Common myeloid progenitor, CD34-positive (primary cell): ENCODE measurements at regions not wholly inside any gene's neighbourhood (a gene's known extent, or its start where the extent isn't known, plus 50 kb on each side); places are given as distances from the start of the nearest gene placed in this dataset.

ENCODE experiments used
- CTCF ChIA-PET: fragments of 350-600 bp; sonication (Branson Sonifier 250); formaldehyde crosslinking; loops from one replicate; lab custom pipeline; 2021; ENCODE audit warnings: antibody characterized with exemption; lab: Charles Lee
- POLR2A ChIA-PET: fragments of 350-600 bp; sonication (Branson Sonifier 250); formaldehyde crosslinking; loops from one replicate; lab custom pipeline; 2021; ENCODE audit warnings: antibody characterized with exemption; lab: Charles Lee
- DNase-seq, 3 donors: peaks; one replicate each; pipeline versions ENCODE4 v3.0.0 to v3.0.0-alpha.2; 2013
- H3K27ac ChIP-seq, 2 experiments: 1 replicate in 1 of 2; 2 replicates in 1 of 2; pipeline ENCODE4 v1.7.0; 2013; ENCODE audit warnings: inconsistent platforms in 2 of 2, low read length in 2 of 2, mild to moderate bottlenecking in 2 of 2, low read depth in 1 of 2, moderate library complexity in 1 of 2; ENCODE audit not compliant: severe bottlenecking in 2 of 2, insufficient read depth in 1 of 2, poor library complexity in 1 of 2
- H3K27me3 ChIP-seq, 5 experiments: replicated peaks in 2 of 5; 1 replicate in 3 of 5; 2 replicates in 2 of 5; pipeline versions ENCODE4 v1.6.1 to v1.7.0; 2013; ENCODE audit warnings: low read length in 4 of 5, mild to moderate bottlenecking in 2 of 5, moderate library complexity in 2 of 5, inconsistent platforms in 1 of 5; ENCODE audit not compliant: insufficient read depth in 5 of 5, control insufficient read depth in 4 of 5
- H3K36me3 ChIP-seq, 4 experiments: 1 replicate in 2 of 4; 2 replicates in 2 of 4; pipeline versions ENCODE4 v1.6.1 to v1.7.0; 2013; ENCODE audit warnings: low read length in 3 of 4, control low read depth in 1 of 4, mild to moderate bottlenecking in 1 of 4; ENCODE audit not compliant: control insufficient read depth in 4 of 4, insufficient read depth in 4 of 4
- H3K4me1 ChIP-seq, 4 experiments: 1 replicate in 3 of 4; 2 replicates in 1 of 4; pipeline versions ENCODE4 v1.6.1 to v1.7.1; 2013; ENCODE audit warnings: low read length in 3 of 4, mild to moderate bottlenecking in 3 of 4, control low read depth in 1 of 4, inconsistent platforms in 1 of 4, moderate library complexity in 1 of 4; ENCODE audit not compliant: control insufficient read depth in 4 of 4, insufficient read depth in 4 of 4; ENCODE audit errors: control extremely low read depth in 1 of 4
- H3K4me3 ChIP-seq, 7 experiments: 1 replicate in 4 of 7; 2 replicates in 3 of 7; pipeline versions ENCODE4 v1.5.1 to v1.7.0; 2013; ENCODE audit warnings: mild to moderate bottlenecking in 7 of 7, low read length in 6 of 7, moderate library complexity in 6 of 7, inconsistent platforms in 2 of 7, low read depth in 2 of 7, control low read depth in 1 of 7; ENCODE audit not compliant: insufficient read depth in 4 of 7, control insufficient read depth in 1 of 7; ENCODE audit errors: extremely low read depth in 1 of 7
- H3K9me3 ChIP-seq, 5 experiments: 1 replicate in 4 of 5; 2 replicates in 1 of 5; pipeline versions ENCODE4 v1.6.1 to v1.7.1; 2013; ENCODE audit warnings: low read length in 4 of 5, mild to moderate bottlenecking in 2 of 5, inconsistent platforms in 1 of 5, low read depth in 1 of 5, moderate library complexity in 1 of 5; ENCODE audit not compliant: control insufficient read depth in 4 of 5, insufficient read depth in 2 of 5; ENCODE audit errors: control extremely low read depth in 1 of 5
- WGBS: methylation state at CpG from one replicate; pipeline ENCODE4 v1.1.5; 2013; ENCODE audit not compliant: insufficient coverage; 5-methylcytosine and 5-hydroxymethylcytosine counted together

DNA sequence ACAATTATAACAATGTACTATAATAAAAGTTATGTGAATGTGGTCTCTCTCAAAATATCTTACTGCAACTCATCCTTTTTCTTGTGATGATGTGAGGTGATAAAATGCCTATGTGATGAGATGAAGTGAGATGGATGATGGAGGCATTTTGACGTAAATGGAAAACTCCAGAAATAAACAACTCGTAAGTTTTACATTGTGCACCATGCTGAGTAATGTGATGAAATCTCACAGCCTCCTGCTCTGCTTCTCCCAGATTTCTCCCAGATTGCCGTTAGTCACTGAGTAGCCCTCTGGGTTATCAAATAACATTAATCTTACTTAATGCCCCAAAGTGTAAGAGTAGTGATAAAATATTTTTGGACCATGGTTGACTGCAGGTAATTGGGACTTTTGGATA lies 64.8 kb upstream of the SLCO2A1 start:
- Histone ChIP-seq H3K4me3 (no peak overlapping the region), H3K27ac (no peak overlapping the region), H3K36me3 (no peaks in the 10 kb centered on the region), H3K9me3 (peaks cover 0 to 2% (median 0%) of the 10 kb centered on the region in 5 experiments), H3K27me3 (no peaks in the 10 kb centered on the region), H3K4me1 (no peaks in the 10 kb centered on the region)
- ChIA-PET POLR2A (no interaction called here), CTCF (no interaction called here)
- WGBS, result 90% methylated on average over 2 of the region's 3 CpGs
- no peak for DNase-seq

DNA sequence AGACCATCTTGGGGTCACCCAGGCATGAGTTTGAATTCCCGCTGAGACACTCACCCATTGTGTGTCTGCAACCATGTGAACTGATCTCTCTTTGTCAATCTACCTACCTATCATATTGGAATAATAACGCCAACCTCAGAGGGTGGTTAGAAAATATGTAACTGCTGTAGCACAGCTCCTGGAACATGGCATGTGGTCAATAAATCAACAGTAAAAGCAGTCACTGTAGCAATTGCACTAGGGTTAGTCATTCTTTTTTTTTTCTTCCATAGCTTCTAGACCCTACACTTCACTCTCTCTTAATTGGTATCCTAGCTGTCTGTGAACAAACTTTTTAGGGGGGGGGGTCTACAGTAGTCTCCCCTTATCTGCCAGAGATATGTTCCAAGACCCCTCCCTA lies 64.2 kb upstream of the SLCO2A1 start:
- no peaks in the 10 kb centered on the region for H3K27me3 ChIP-seq
- DNase-seq, result no peak
- WGBS, result no CpG with 5 or more reads among the region's 2 CpGs
- no peaks in the 10 kb centered on the region for H3K36me3 ChIP-seq
- ChIA-PET POLR2A (no interaction called here), CTCF (no interaction called here)
- no peak overlapping the region for H3K4me3 ChIP-seq
- peaks cover 0 to 2% (median 0%) of the 10 kb centered on the region in 5 experiments for H3K9me3 ChIP-seq
- H3K27ac ChIP-seq, result no peak overlapping the region
- H3K4me1 ChIP-seq, result no peaks in the 10 kb centered on the region

DNA sequence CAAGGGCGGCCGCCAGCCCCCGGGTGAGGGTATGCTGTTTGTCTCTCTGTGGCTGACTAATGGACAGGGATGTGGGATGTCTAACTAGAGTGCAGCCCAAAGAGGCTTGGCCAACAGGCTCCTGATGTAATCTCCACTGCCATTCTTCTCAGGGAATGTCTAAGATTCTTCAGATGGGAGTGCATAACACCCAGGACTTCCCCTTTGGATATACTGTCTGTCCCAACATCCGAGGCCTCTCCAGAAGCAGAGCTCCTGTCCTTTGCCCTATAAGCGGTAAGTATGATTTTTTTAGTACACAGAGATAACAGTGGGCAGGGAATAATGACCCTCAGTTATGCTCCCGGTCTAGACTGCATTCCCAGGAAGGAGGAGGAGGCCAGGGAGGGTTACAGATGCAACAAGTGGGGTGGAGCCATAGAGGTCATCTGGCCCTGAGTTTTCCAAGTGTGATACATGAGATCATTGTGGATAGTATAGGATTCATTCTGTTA lies 62.5 kb upstream of the SLCO2A1 start:
- Histone ChIP-seq H3K27ac (no peak overlapping the region), H3K4me3 (no peak overlapping the region), H3K9me3 (peaks cover 0 to 5% (median 2%) of the 10 kb centered on the region in 5 experiments), H3K27me3 (no peaks in the 10 kb centered on the region), H3K36me3 (no peaks in the 10 kb centered on the region), H3K4me1 (no peaks in the 10 kb centered on the region)
- no peak for DNase-seq
- ChIA-PET CTCF (no interaction called here), POLR2A (no interaction called here)
- WGBS, result 100% methylated on average over 3 of the region's 6 CpGs

DNA sequence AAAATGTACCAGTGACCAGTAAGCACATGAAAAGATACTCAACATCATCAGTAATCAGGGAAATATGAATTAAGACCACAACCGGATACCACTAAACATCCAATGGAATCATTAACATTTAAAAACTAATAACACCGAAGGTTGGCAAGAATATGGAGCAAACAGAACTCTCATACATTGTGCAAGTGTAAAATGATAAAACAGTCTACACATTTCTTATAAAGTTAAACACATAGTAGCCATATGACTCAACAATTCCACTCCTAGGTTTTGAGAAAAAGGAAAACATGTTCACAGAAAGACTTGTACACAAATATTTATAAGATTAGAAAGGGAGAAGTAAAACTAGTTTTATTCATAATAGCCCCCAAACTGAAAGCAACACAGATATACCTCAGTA lies 60.3 kb upstream of the SLCO2A1 start:
- POLR2A ChIA-PET, result no interaction called here
- Histone ChIP-seq H3K9me3 (peaks cover 0 to 5% (median 1%) of the 10 kb centered on the region in 5 experiments), H3K36me3 (no peaks in the 10 kb centered on the region), H3K4me1 (no peaks in the 10 kb centered on the region), H3K27ac (no peak overlapping the region), H3K4me3 (no peak overlapping the region), H3K27me3 (no peaks in the 10 kb centered on the region)
- no peak for DNase-seq
- WGBS, result 67% methylated on average over 1 of the region's 2 CpGs
- CTCF ChIA-PET, result no interaction called here

DNA sequence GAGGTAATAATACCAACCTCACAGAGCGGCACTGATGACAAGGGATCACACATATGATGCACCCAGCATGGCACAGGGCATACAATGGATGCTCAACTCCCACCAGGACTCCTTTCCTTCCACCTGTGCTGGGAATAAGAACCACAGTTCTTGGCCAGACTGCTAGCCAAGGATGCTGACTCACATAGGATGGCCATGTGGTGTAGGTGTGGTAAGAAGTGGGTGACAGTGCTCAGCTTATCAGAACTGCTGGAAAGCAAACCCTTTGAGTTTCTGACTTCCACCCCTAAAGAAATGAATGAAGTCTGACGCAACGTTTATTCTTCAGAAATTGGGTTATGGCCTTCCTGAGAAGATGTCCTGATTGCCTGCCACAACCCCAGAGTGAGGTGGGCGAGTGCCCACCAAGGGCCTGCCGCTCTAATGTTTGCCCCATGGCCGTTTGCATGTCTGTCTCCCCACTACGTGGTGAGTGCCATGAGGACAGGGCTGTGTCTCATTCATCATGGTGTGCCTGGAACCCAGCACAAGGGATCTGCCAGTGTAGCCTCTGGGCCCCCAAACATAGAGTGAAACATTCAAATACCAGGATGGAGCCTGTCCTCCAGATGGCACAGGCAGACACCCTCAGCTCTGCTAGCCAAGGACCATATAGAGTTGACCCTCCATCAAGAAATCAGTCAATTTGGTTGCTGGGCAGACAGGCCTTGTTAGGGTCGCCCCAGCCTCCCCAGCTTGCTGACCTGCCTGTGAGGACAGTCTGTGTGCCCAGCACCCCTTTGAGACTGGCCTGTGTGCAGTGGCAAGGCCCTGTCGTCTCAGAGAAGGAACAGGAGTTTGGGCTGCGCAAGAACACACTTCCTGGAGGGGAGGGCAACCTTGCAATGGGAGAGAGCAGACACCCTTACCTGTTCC lies 57.6 kb upstream of the SLCO2A1 start:
- H3K4me1 ChIP-seq, result no peaks in the 10 kb centered on the region
- peaks cover 0 to 5% (median 0%) of the 10 kb centered on the region in 5 experiments for H3K9me3 ChIP-seq
- H3K36me3 ChIP-seq, result no peaks in the 10 kb centered on the region
- no peak overlapping the region for H3K27ac ChIP-seq
- CTCF ChIA-PET, result interaction anchor here (1.3 kb wide), 1 partner anchor 9 kb away, joined by 3 read pairs; no protein-coding TSS in a partner anchor
- H3K4me3 ChIP-seq, result no peak overlapping the region
- H3K27me3 ChIP-seq, result no peaks in the 10 kb centered on the region
- POLR2A ChIA-PET, result no interaction called here
- 97% methylated on average over 9 of the region's 10 CpGs for WGBS
- no peak for DNase-seq

DNA sequence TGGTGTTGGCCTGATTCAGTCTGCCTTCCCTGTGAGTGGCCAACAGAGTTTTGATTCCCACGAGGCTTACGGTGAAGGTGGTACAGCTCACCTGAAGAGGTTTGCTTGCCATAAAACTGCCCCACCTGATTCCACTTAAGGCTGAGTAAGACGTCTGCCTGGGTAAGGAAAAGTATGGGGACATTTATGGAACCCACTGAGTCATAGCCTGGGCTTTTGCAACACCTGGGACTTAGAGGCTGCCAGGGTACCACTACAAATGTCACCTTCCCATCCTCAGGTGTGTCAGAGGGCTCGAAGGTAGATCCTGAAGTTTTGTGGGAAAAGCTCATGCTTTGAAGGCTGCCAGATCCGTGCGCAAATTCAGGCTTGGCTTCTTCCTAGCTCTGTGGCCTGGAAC lies 56.9 kb upstream of the SLCO2A1 start:
- H3K4me1 ChIP-seq, result no peaks in the 10 kb centered on the region
- no peak overlapping the region for H3K4me3 ChIP-seq
- H3K36me3 ChIP-seq, result no peaks in the 10 kb centered on the region
- POLR2A ChIA-PET, result no interaction called here
- H3K27ac ChIP-seq, result no peak overlapping the region
- no peaks in the 10 kb centered on the region for H3K27me3 ChIP-seq
- CTCF ChIA-PET, result no interaction called here
- H3K9me3 ChIP-seq, result peaks cover 0 to 5% (median 0%) of the 10 kb centered on the region in 5 experiments
- no peak for DNase-seq
- 92% methylated on average over 4 of the region's 6 CpGs for WGBS

DNA sequence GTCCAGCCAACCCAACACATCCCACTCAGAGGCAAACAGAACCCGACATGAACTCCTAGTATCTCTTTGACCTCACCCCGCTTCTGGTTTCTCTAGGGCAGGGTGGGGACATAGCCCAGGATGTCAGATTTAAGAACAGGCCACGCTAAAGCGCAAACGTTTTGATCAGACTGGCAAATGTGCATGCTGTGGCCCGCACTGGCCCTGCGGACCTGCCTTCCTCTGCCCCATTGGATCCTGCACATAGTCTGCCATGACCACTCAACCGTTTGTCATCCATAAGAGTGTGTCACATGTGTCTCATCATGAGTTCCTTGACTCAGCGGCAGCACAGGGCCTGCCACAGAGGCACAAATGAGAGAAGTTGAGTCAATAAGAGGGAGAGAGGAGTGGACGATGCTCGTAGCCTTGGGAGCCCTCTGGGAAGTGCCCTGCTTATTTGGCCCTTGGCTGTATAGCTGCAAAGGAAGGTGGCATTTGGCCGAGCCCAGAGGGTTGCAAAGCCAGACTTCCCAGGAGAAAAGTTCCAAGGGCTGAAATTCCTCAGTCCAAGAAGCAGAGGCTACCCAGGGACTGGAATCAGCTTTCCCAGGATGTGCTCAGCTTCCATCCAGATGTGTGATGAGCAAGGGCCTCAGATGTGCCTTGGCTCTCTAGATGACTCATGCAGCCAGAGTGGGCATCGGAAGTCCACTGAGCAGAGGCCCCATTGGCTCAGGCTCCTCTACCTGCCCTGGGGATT lies 55.5 kb upstream of the SLCO2A1 start:
- DNase-seq, result no peak
- POLR2A ChIA-PET, result no interaction called here
- H3K27ac ChIP-seq, result no peak overlapping the region

More for the DNA sequence above, 55.5 kb upstream of the SLCO2A1 start:
- Histone ChIP-seq H3K4me3 (no peak overlapping the region), H3K36me3 (no peaks in the 10 kb centered on the region), H3K27me3 (no peaks in the 10 kb centered on the region), H3K9me3 (peaks cover 0 to 13% (median 2%) of the 10 kb centered on the region in 5 experiments), H3K4me1 (no peaks in the 10 kb centered on the region)
- WGBS, result 99% methylated on average over 13 of the region's 13 CpGs
- CTCF ChIA-PET, result no interaction called here
